ENCODE measurements at regions not wholly inside any gene's neighbourhood (a gene's known extent, or its start where the extent isn't known, plus 50 kb on each side); places are given as distances from the start of the nearest gene placed in this dataset.

DNA sequence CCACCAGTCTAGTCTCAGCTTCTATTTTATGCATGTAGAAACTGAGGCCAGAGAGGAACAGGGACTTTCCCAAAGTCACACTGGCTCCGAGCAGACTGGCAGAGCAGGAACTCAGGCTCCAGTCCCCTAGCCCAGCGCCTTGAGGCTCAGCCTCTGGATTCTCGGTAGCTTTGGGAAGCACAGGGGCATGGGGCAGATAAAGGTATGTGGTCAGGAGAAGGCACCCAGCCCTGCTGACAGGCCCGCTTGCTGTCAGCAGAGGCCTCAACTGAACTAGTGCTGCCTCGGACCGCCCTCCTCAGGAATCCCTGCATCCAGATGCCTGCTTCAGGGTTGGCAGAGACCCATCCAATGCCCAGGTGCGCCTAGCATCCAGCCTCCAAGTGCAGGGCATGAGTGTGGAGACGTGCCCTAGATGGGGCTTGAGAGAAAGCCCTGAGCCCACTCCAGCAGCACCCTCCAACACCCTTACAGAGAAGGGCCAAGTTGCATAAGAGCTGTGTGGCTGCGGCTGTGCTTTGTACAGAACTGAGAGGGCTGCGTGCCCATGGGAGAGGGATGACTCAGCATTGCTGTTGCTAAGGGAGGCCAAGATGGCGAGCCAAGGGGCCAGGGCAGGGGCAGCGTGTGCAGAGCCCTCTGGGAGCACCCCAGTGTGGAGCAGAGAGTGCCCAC lies 168.6 kb downstream of the MACROH2A1 start:
- TF ChIP-seq CTCF (IDR thresholded peaks at IDR 0.05) (no peak), POLR2A (IDR thresholded peaks at IDR 0.05) (no peak)

Measured in right lobe of liver (tissue), 4 donors.